Mesothelial cell of epicardium (in vitro differentiated cells): ENCODE measurements at regions not wholly inside any gene's neighbourhood (a gene's known extent, or its start where the extent isn't known, plus 50 kb on each side); places are given as distances from the start of the nearest gene placed in this dataset.

Experiments used
- DNase-seq, 2 experiments: peaks; one replicate each; pipeline ENCODE4 v3.0.0; 2021; ENCODE audit warnings: low spot score in 2 of 2; ENCODE audit not compliant: unreplicated experiment in 2 of 2
- H3K27ac Mint-ChIP-seq: 2 replicates; pipeline ENCODE4 v1.8.0; 2021; ENCODE audit warnings: mixed read lengths
- H3K27me3 Mint-ChIP-seq: 2 replicates; pipeline ENCODE4 v1.8.0; 2021; ENCODE audit warnings: low read depth, mixed read lengths
- H3K36me3 Mint-ChIP-seq: 2 replicates; pipeline ENCODE4 v1.8.0; 2021; ENCODE audit warnings: mixed read lengths
- H3K4me1 Mint-ChIP-seq: 2 replicates; pipeline ENCODE4 v1.8.0; 2021; ENCODE audit warnings: mixed read lengths
- H3K4me3 Mint-ChIP-seq: 2 replicates; pipeline ENCODE4 v1.8.0; 2021; ENCODE audit warnings: mild to moderate bottlenecking, moderate library complexity, mixed read lengths
- H3K9me3 Mint-ChIP-seq: 2 replicates; pipeline ENCODE4 v1.8.0; 2021; ENCODE audit warnings: mixed read lengths
- CTCF ChIP-seq: fragments of 200-600 bp; sonication (generic); IDR thresholded peaks from one replicate; pipeline ENCODE4 v1.5.0; 2021; ENCODE audit warnings: antibody characterized with exemption; ENCODE audit not compliant: unreplicated experiment

DNA sequence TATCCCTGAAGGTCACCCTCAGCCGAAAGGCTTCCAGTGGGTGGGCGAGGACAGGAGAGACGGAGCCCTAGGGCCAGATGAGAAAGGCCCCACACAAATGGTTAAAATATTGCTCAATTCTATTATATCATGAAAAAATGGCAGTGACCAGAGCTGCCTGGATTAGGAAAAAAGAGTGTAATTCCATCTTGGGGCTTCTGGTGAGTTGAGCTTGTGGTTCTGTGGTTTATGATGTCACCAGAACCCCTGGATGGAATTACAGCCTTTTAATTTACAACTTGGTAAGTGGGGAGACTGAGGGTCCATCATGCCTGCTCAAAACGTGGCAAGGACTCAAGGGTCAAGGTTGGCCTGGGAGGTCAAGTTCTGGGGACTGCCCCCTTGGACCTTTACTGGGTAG is 55.5 kb upstream of the STC2 start:
- H3K36me3 Mint-ChIP-seq = no peaks in the 10 kb centered on the region
- no peak for TF ChIP-seq CTCF
- no peaks in the 10 kb centered on the region for H3K9me3 Mint-ChIP-seq
- H3K27ac Mint-ChIP-seq = no peak overlapping the region
- H3K4me3 Mint-ChIP-seq = no peak overlapping the region
- H3K27me3 Mint-ChIP-seq = peaks cover 43% of the 10 kb centered on the region
- DNase-seq = no peak
- H3K4me1 Mint-ChIP-seq = no peaks in the 10 kb centered on the region

- H3K36me3 Mint-ChIP-seq = no peaks in the 10 kb centered on the region
- peaks cover 44% of the 10 kb centered on the region for H3K27me3 Mint-ChIP-seq
- no peak overlapping the region for H3K27ac Mint-ChIP-seq
- no peaks in the 10 kb centered on the region for H3K4me1 Mint-ChIP-seq
- TF ChIP-seq CTCF = no peak
- no peaks in the 10 kb centered on the region for H3K9me3 Mint-ChIP-seq
- H3K4me3 Mint-ChIP-seq = no peak overlapping the region
- no peak for DNase-seq
These were observed 50.5 kb upstream of the STC2 start for GRCh38 chr5:173378727-173379126.
